ENCODE measurements at regions not wholly inside any gene's neighbourhood (a gene's known extent, or its start where the extent isn't known, plus 50 kb on each side); places are given as distances from the start of the nearest gene placed in this dataset.

- TF ChIP-seq CTCF (IDR thresholded peaks at IDR 0.05; ENCODE audit: low read depth, low read length) = no peak
- no peak for TF ChIP-seq POLR2A (IDR thresholded peaks at IDR 0.05; ENCODE audit: extremely low read depth, insufficient read length)
These were observed 316.3 kb downstream of the FAM170A start for GRCh38 chr5:119945691-119946090.

All from NB4 (cell line).